PC-3 (cell line): ENCODE measurements at regions not wholly inside any gene's neighbourhood (a gene's known extent, or its start where the extent isn't known, plus 50 kb on each side); places are given as distances from the start of the nearest gene placed in this dataset.

ENCODE experiments used
- CTCF ChIP-seq: fragments of 300-600 bp; sonication (generic); conservative IDR thresholded peaks from 2 replicates; pipeline ENCODE4 v1.5.1; 2017; ENCODE audit warnings: antibody characterized with exemption, low read depth, mild to moderate bottlenecking, low read length
- EZH2 ChIP-seq: fragments of 300-600 bp; sonication (generic); IDR thresholded peaks from one replicate; pipeline ENCODE4 v1.6.1; 2017; ENCODE audit warnings: antibody characterized with exemption, mild to moderate bottlenecking, low read length; ENCODE audit not compliant: unreplicated experiment
- EZH2phosphoT487 ChIP-seq: fragments of 300-600 bp; sonication (generic); IDR thresholded peaks from 2 replicates; pipeline ENCODE4 v1.6.1; 2018; ENCODE audit warnings: mild to moderate bottlenecking, antibody characterized with exemption, low read length, borderline replicate concordance

GRCh38 chr17:69916761-69917160 is 158.3 kb upstream of the KCNJ16 start:
- TF ChIP-seq CTCF (no peak), EZH2phosphoT487 (no peak), EZH2 (no peak)
